Cerebellar nuclear complex (tissue), 1 donor: ENCODE measurements at regions not wholly inside any gene's neighbourhood (a gene's known extent, or its start where the extent isn't known, plus 50 kb on each side); places are given as distances from the start of the nearest gene placed in this dataset.

Experiments used
- DNase-seq, 2 experiments: peaks; one replicate each; lab custom pipeline; 2025; lab: John Stamatoyannopoulos, UW

- no peak for DNase-seq
These were observed 189.4 kb upstream of the STEAP4 start for GRCh38 chr7:88495881-88496725.

DNA sequence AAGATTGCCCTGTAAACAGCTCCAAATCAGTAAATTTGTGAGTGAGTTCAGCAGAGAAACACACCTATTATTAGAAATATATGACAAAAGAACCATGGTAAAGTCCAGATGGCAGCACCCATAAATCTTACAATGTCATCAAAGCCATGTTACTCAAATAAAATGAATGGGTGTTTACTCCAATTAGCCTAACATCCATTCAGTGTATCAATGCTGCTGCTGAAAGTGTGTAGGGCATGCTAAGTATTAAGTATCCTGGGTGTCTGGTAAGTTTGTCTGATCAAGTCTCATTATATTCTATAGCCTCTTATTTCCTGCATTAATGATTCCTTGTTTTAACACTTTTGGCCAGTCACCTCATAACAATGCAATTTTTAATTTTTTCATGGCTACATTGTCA is 185.5 kb upstream of the STEAP4 start:
- DNase-seq, result no peak

GRCh38 chr7:88490874-88491273 is 184.2 kb upstream of the STEAP4 start:
- no peak for DNase-seq

- no peak for DNase-seq
These were observed 183.5 kb upstream of the STEAP4 start for GRCh38 chr7:88490161-88490560.

- DNase-seq, result no peak
These were observed 179.1 kb upstream of the STEAP4 start for GRCh38 chr7:88485821-88486220.

DNA sequence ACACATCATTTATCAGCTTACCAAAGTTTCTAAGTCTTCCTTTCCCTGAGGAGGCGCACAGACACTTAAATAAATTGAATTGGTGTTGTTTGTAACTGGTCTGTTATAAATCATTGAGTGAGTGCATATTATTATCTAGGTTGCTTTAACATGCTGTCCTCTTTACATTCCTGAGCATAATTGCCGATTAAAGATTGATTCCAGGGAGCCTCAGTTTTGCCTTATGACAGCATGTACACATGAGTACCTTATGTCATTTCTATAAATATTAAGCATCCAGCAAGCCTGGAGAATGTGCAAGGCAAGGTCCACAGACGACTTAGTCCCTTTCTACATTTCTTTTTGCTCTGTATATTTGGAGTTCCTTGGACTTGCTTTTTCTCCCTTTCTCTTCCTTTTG is 177.9 kb upstream of the STEAP4 start:
- no peak for DNase-seq

DNA sequence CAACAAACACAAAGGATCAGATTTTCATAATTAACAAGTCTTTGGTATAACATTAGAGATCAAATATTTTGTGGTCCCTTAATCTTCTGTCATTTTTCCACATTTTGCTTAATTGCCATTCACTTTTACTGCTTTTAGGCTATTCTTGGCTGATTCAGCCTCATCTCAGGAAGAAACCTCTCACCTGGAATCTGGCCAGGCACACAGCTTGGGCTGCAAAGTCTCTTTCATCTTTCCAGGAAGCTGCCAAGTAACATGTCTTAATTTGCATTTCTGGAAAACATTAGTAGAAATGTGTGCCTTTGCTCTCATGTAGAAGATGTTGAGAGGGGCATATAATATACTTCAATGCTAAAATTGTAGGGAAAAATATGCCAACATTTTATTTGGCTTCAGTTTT is 174.2 kb upstream of the STEAP4 start:
- DNase-seq, result peak in 1 of 2 experiments; percentile 31

DNA sequence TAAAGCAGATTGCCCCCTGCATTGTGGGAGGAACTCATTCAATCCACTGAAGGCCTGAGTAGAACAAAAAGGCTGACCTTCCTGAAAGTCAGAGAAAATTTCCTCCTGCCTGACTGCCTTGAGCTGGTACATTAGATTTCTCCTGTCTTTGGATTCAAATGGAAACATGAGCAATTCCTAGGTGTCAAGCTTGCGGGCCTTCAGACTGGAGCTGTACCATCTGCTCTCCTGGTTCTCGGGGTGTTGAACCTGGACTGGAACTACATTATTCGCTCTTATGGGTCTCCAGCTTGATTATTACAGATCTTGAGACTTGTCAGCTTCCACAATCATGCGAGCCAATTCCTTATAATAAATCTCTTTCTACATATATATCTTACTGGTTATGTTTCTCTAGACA is 173.6 kb upstream of the STEAP4 start:
- DNase-seq, result peak in 1 of 2 experiments; percentile 2

GRCh38 chr7:88477976-88478375 is 171.3 kb upstream of the STEAP4 start:
- DNase-seq, result no peak

GRCh38 chr7:88465600-88465999 is 158.9 kb upstream of the STEAP4 start:
- DNase-seq, result no peak

GRCh38 chr7:88462799-88463198 is 156.1 kb upstream of the STEAP4 start:
- DNase-seq, result no peak

DNA sequence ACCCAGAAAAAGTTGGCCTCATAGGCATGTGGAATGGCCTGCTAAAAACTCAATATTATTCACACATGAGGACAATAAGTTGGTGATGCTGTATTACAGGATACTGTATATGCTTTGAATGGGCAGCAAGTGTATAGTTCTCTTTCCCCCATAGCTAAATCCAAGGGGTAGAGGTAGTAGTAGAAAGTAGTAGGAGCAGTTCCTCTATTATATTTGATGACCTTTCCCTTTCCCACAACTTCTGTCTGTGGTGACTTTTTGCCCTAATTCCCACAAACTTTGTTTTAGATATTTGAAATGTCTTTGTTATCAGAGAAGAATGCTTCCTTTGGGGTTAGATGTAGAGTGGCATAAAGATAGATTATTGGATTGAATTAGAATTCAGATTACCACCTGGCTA is 154.0 kb upstream of the STEAP4 start:
- no peak for DNase-seq

GRCh38 chr7:88458946-88459345 is 152.3 kb upstream of the STEAP4 start:
- no peak for DNase-seq

DNA sequence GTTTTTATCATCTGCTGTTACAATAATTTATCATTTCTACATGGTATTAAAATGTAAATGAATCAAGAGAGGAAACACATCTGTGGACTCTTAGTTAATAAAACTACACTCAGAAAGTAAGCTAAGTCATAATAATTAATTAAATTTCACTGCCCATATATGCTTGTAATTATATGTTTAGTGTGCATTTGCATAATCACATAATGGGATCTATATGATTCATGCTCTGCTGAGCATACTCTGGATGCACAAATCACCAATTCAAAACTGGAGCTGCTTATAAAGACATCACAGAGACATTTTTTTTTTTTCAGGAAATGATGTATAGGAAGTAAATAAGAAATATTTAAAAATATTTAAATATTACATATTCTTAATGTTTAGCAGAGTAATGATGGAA is 151.6 kb upstream of the STEAP4 start:
- DNase-seq, result no peak

- no peak for DNase-seq
These were observed 150.6 kb upstream of the STEAP4 start for GRCh38 chr7:88457320-88457719.

- DNase-seq, result no peak
These were observed 149.8 kb upstream of the STEAP4 start for GRCh38 chr7:88456490-88456889.

DNA sequence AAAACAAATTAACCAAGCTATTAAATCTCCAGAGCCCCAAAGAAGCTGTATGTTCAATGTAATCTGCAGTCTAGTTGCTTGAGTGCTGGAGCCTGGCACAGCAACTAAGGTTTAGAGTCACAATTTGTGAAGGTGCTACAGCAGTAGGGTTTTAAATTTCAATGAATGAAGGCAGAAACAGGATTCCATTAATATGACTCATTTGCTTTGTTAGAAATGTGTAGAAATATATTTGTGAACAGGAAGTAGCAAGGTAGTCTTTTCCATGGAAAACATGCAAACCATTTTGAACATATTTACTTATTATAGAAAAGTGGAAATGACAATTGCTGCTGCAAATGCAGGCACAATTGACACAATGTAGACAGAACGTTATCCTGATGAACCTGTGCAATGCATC is 149.0 kb upstream of the STEAP4 start:
- no peak for DNase-seq

DNA sequence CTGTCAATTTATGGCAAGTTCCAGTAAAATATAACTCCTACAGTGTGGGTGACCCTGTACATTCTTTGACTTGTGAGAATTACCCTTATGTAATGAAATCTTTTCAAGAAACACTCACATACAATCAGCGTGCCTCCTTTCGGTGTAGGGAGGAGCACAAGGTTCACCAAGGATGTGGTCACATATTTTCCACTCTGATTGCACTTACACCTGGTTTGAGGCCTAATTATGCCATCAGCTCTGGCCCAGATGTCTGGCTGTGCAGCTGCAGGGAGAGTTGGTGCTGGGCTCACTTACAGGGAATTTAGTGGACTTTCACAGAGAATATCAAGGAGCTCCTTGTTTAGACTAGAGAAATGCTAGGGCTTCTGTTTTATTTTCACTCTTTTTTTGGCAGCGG is 146.0 kb upstream of the STEAP4 start:
- no peak for DNase-seq

- no peak for DNase-seq
These were observed 144.2 kb upstream of the STEAP4 start for GRCh38 chr7:88450874-88451273.

GRCh38 chr7:88449410-88449809 is 142.7 kb upstream of the STEAP4 start:
- DNase-seq, result no peak

- no peak for DNase-seq
These were observed 135.7 kb upstream of the STEAP4 start for GRCh38 chr7:88442413-88442812.

DNA sequence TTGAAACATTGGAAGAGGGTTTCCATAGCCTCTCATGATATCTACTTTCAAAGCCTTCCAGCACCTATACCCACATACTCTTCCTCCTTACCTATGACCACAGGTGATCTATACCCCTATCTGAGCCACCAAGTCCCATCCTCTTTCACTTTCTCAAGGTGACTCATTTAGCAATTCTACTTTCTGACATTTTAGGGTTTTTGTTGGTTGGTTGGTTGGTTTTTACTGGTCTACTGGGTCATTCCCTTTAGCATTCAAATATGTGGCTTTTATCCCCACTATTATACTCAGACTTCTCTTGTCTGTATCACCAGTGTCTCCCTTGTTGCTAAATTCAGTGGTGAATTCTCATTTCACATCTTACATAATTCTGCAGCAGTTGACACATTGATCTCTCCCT is 130.4 kb upstream of the STEAP4 start:
- DNase-seq, result no peak

DNA sequence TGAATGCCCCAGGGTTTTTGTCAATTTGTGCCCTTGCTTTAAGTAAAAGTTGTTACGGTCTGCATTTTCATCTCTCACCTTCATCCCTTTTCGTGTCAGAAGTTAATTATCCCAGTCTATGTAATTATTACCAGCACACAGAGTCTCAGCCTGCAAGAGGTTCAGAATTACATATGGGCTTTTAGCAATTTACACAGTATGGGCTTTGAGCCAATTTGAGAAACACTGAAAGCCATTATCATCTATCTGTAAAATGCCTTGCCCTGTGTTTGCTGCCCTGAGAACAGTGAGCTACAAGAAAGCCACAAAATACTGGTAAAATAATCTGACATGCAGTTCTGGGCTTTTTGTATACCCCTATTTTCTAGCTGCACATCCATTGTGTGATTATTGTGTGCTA is 125.6 kb upstream of the STEAP4 start:
- no peak for DNase-seq

DNA sequence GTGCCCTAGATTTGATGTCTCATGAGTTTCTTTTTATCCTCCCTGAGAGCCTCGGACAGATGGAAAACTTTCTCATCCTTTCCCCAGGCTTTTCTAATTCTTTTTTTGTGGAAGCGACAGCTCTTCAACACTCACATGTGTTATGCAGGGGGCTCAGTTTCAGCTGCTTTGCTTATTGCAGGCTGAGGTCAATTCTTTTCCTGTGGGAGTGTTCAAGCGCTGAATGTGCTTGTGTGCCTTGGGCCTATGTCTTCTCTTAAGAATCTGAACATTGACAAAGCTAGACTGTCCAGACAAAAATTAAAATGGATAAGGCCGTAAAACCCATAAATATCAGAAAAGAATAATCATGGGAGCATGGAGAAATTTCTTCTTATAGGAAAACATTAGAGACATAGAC is 125.2 kb upstream of the STEAP4 start:
- DNase-seq, result no peak
